ENCODE measurements at regions not wholly inside any gene's neighbourhood (a gene's known extent, or its start where the extent isn't known, plus 50 kb on each side); places are given as distances from the start of the nearest gene placed in this dataset.

DNA sequence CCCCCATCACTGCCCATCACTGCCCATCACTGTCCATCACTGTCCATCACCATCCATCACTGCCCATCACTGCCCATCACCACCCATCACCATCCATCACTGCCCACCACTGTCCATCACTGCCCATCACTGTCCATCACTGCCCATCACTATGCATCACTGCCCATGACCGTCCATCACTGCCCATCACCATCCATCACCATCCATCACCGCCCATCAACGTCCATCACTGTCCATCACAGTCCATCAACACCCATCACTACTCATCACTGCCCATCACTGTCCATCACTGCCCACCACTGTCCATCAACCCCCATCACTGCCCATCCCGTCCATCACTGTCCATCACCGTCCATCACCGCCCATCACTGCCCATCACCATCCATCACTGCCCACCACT, 57.8 kb upstream of the OTOS start:
- ATAC-seq (no peak), FAIRE-seq (no peak), DNase-seq (ENCODE audit: low read depth, low spot score) (no peak)
- in situ Hi-C loops (cut with MboI): no loop called here
- ChIA-PET SMC1A (ENCODE audit: uncharacterized antibody, unreplicated experiment) (no interaction called here), POLR2A (no interaction called here), RAD21 (ENCODE audit: unreplicated experiment) (no interaction called here), CTCF (no interaction called here)
- TF ChIP-seq STAT3 (IDR thresholded peaks at IDR 0.05; ENCODE audit: low read depth, low read length) (no peak), SMARCA5 (IDR thresholded peaks at IDR 0.05) (no peak), NFYB (IDR thresholded peaks at IDR 0.05; ENCODE audit: insufficient read depth, low read depth, low read length) (no peak), SMAD5 (IDR thresholded peaks at IDR 0.05; ENCODE audit: low read depth) (no peak), BMI1 (IDR thresholded peaks at IDR 0.05; ENCODE audit: borderline replicate concordance) (no peak), SMAD1 (IDR thresholded peaks at IDR 0.05; ENCODE audit: low read depth, partially characterized antibody) (no peak), ESRRA (IDR thresholded peaks at IDR 0.05; ENCODE audit: low read length) (no peak), MTA3 (IDR thresholded peaks at IDR 0.05; ENCODE audit: borderline replicate concordance, low read length) (no peak), NFXL1 (IDR thresholded peaks at IDR 0.05; ENCODE audit: borderline replicate concordance) (no peak), CEBPB (IDR thresholded peaks at IDR 0.05; ENCODE audit: borderline replicate concordance in 1 of 2, low read depth in 2 of 2, low read length in 2 of 2) (no peak)
- TF ChIP-seq, protein P1, sequence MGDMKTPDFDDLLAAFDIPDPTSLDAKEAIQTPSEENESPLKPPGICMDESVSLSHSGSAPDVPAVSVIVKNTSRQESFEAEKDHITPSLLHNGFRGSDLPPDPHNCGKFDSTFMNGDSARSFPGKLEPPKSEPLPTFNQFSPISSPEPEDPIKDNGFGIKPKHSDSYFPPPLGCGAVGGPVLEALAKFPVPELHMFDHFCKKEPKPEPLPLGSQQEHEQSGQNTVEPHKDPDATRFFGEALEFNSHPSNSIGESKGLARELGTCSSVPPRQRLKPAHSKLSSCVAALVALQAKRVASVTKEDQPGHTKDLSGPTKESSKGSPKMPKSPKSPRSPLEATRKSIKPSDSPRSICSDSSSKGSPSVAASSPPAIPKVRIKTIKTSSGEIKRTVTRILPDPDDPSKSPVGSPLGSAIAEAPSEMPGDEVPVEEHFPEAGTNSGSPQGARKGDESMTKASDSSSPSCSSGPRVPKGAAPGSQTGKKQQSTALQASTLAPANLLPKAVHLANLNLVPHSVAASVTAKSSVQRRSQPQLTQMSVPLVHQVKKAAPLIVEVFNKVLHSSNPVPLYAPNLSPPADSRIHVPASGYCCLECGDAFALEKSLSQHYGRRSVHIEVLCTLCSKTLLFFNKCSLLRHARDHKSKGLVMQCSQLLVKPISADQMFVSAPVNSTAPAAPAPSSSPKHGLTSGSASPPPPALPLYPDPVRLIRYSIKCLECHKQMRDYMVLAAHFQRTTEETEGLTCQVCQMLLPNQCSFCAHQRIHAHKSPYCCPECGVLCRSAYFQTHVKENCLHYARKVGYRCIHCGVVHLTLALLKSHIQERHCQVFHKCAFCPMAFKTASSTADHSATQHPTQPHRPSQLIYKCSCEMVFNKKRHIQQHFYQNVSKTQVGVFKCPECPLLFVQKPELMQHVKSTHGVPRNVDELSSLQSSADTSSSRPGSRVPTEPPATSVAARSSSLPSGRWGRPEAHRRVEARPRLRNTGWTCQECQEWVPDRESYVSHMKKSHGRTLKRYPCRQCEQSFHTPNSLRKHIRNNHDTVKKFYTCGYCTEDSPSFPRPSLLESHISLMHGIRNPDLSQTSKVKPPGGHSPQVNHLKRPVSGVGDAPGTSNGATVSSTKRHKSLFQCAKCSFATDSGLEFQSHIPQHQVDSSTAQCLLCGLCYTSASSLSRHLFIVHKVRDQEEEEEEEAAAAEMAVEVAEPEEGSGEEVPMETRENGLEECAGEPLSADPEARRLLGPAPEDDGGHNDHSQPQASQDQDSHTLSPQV (IDR thresholded peaks at IDR 0.05): no peak
- 54% methylated on average over 6 of the region's 6 CpGs for WGBS (ENCODE audit: insufficient coverage, insufficient replicate concordance, low lambda C conversion rate, missing lambda C conversion rate)
- no TSS peak for BruUV-seq (replicated peaks)
- Histone ChIP-seq H3K9ac (ENCODE audit: control insufficient read depth, insufficient read depth, low read length) (no peak overlapping the region), H3K9me3 (replicated peaks; ENCODE audit: control insufficient read depth, insufficient read depth, low read length) (no peaks in the 10 kb centered on the region), H3K4me2 (ENCODE audit: control insufficient read depth, insufficient read depth) (no peak overlapping the region), H3K27me3 (replicated peaks in 1 of 2; ENCODE audit: control insufficient read depth in 2 of 2, insufficient read depth in 2 of 2, low read length in 1 of 2) (no peaks in the 10 kb centered on the region; a peak in 2 of 4 replicates), H2AFZ (ENCODE audit: control insufficient read depth, low read depth, low read length) (no peak overlapping the region), H3K4me3 (no peak overlapping the region), H3K79me2 (ENCODE audit: control insufficient read depth, insufficient read depth, low read length) (no peaks in the 10 kb centered on the region), H3K27ac (ENCODE audit: control insufficient read depth, insufficient read depth) (no peak overlapping the region), H3K4me1 (ENCODE audit: control insufficient read depth, insufficient read depth, low read length) (no peaks in the 10 kb centered on the region), H3K36me3 (ENCODE audit: control insufficient read depth in 2 of 2, insufficient read depth in 2 of 2, low read length in 1 of 2) (no peaks in the 10 kb centered on the region), H4K20me1 (ENCODE audit: control insufficient read depth, insufficient read depth) (no peaks in the 10 kb centered on the region; the same call in 1 of the 2 replicates)
- intact Hi-C loops (cut with micrococcal nuclease; ENCODE audit: unreplicated experiment): no loop called here

All from GM12878 (cell line).